IPS DF 19.7 (cell line): ENCODE measurements at regions not wholly inside any gene's neighbourhood (a gene's known extent, or its start where the extent isn't known, plus 50 kb on each side); places are given as distances from the start of the nearest gene placed in this dataset.

Source experiments
- DNase-seq: peaks from one replicate; pipeline ENCODE4 v3.0.0-alpha.2; 2013; ENCODE audit warnings: low read depth, low spot score

DNA sequence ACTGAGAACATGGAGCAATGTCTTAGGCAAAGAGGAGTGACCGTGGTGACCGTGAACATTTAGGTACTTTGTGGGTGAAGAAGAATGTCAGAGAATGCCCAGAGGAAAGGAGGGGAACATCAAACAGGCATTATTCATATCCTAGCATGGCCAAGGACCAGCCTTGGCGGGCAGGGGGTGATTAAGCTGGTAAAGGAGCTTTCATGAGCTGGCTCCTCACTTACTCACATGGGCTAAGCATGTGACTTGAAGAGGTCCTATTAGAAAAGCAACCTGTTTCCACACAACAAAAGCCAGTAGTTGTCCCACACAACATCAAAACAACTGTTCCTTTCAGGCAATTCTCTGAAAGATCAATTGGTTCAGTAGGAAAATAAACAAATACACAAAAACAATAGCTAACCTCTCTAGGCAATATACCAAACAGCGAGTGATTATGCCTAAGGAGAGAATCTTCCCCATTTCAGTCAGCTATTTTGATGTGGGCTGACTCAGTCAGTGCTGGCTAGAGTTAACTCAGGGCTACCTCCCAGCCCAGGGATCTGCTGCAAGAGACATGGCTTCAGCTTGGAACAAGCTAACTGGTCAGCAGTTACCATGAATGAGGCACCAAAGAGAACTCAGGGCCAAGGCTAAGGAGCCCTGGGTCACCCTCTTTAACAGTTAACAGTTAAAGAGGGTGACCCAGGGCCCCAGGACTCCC lies 283.5 kb downstream of the ARHGAP12 start:
- DNase-seq: no peak

DNA sequence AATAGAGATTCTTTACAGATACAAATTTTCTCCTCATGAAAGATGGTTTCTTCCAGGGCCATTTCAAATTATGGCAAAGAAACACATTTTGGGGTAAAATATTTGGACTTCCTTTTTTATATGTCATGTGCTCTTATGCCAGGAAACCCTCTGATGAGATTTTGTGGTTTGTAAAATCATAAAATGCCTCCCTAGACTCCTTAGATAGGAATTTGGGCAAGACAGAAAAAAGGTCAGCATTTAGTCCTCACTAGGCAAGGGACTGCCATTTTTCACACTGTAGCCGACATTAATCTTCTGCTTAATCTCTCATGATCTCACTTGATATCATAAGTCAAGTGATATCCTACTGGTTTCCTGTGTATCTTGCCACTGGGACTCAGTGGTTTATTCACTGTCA lies 286.4 kb downstream of the ARHGAP12 start:
- DNase-seq: no peak

GRCh38 chr10:31635415-31636065 lies 293.1 kb downstream of the ARHGAP12 start:
- DNase-seq: no peak

DNA sequence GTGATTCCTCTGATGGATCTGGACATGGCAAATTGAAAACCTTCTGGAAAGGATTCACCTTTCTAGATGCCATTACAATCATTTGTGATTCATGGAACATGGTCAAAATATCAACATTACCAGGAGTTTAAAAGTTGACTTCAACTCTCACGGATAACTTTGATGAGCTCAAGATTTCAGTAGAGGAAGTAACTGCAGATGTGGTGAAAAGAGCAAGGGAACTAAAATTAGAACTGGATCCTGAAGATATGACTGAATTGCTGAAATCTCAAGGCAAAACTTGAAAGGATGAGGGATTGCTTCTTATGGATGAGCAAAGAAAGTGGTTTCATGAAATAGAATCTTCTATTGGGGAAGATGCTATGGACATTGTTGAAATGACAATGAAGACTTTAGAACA lies 293.6 kb downstream of the ARHGAP12 start:
- no peak for DNase-seq

DNA sequence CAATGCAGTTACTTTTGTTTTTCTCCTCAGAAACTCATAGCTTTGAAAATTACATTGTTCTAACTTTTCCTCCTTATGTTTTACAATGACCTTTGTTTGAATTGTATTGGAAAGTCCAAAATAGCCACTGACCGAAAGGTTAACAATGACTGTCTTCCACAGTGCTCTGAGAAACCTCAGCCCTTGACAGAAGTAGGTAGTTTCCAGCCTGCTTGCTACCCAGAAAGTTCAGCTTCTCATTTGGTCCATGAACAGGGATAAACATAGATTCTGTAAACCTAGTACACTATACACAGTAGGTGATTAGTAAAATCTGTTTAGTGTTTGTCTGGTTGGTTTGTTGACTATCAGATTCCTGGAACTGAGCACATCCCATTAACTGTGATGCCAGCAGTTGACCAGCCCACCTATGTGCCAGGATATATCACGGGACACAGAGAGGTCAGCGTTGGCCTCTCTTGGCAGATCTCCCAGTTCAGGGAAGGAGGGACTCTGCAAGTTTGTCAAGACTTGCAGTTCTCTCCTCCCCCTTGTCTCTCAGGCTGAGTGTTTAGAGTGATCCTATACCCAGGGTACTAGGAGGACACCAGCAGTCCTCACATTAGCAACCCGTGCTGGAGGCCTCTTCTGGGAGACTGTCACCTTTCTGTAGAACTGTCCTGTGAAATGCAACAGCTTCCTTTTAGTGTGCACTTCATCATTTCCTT lies 297.6 kb downstream of the ARHGAP12 start:
- DNase-seq: no peak

DNA sequence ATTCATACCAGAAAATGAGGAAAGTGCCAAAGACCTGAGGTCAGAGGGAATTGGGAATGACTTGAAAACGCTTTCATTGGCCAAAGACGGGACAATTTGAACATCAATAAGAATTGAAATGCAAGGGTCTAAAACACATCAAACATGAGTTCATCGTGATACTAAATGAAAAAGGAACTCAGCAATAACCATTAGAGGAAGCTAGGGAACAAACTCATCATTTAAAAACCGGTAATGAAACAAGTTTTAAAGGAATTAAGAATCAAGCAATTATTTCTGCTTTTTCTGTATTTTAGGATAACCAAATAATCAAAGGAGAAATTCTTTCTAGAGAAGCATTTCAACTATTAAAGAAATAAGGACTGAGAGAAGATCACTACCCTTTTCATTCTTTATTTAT lies 303.1 kb downstream of the ARHGAP12 start:
- no peak for DNase-seq

- DNase-seq: no peak
These were observed 304.0 kb downstream of the ARHGAP12 start for GRCh38 chr10:31624611-31625010.

DNA sequence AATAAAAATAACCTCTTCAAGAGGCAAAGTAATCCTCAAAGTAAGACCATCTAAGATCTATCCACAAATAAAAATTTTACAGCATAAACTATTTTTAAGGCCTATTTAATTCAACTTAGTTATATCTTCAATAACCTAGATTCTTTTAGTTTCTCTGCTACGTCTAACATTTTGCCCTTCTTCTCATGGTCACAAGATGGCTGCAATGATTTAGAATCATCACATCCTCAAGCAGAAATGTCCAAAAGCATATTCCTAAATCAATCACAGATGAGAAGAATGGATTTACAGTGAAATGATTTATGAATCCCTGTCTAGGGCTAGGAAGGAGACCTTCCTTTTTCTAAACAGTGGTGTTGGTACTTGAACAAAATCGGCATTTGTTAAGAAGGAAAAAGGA lies 304.7 kb downstream of the ARHGAP12 start:
- DNase-seq: no peak

DNA sequence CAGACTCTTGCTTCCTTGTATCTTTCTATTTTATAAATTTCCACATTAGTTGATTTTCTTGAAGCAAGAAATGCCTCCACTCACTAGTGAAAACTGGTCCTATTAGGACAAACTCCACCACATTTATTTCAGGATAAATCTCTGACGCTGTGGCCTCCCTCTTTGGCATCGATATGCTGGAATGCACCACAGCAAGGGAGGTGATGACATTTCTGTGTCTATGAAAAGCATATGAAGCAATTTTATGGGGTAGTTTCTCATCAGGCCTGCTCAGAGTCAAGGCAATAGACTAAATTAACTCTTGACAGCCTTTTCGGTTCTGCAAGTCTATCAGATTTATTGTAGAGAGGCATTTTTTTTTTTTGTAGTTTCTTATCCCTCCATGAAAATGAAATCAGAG lies 304.4 kb downstream of the ZEB1 start:
- DNase-seq: no peak

DNA sequence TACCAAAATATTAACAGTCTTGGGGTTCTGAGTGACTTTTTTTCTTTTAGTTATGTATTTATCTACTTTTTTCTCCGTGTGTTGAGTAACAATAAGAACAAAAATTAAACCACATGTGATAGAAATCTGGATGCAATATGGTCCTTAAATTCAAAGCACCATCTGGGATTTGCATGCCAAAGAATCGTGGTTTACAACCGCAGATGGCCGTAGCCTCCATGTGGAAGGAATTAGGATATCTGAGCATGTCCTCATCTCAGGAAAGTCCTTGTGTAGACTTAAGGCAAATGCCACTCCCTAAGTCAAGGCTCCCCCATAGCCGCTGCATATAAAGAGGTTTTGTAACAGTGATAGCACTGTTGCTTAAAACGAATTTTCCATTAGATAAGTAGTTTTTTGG lies 304.0 kb downstream of the ZEB1 start:
- no peak for DNase-seq

DNA sequence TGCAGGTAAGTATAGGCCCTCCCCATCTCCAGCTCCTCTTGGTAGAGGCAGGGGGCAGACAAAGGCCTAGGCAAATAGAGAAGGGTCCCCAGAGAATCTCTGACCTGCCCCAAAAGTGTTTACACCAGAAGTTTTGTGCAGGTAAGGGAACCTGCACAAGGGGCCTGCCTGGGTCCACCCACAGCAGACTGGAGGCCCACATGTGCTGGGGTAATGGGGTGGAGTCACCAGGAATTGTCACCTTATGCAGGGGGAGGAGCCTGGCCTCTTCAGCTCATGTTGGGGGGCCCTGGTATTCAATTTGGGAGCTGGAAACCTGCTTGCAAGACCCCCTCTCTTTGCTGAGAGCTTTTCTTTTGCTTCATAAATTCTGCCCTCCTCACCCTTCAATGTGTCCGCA lies 302.7 kb downstream of the ZEB1 start:
- DNase-seq: no peak

DNA sequence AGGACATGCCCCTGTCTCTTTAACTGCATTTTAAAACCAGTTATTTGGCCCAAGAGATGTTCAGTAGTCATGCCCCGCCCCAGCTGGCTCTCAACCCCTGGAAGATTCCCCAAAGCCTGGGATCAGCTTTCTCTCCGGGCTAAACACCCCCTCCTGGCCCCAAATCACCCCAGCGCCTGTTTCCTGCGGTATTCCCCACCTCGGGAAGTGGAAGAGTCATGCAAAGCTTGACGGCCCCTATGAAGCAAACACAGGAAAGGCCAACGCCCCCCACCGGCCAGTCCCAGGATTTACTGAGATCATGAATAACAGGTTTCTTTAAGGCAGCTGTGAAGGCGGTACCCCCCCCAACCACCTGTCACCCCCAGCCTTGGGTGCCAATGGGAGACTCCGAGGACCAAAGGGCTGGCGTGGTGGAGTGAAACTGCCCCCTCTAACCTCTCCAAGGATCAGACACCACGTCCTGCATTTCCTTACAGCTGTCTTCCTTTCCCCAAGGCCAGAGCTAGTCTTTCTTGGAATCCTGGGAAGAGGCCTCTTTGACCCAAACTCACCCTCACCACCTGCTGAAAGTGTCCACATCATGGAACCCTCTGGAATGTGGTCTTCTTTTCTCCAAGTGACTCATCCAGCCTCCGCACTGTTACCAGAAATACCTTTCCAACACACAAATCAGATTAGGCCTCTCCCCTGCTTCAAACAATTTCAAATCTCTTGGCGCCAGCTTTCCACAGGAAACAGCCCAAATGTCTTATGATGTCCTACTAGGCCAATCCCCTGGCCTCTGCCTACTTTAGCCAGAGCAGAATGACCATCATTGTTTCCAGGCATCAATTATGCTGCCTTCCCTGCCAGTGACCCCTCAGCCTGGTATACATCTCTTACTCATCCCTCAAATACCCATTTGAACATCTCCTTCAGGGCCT lies 301.5 kb downstream of the ZEB1 start:
- no peak for DNase-seq

- DNase-seq: no peak
These were observed 300.6 kb downstream of the ZEB1 start for GRCh38 chr10:31619531-31620061.

DNA sequence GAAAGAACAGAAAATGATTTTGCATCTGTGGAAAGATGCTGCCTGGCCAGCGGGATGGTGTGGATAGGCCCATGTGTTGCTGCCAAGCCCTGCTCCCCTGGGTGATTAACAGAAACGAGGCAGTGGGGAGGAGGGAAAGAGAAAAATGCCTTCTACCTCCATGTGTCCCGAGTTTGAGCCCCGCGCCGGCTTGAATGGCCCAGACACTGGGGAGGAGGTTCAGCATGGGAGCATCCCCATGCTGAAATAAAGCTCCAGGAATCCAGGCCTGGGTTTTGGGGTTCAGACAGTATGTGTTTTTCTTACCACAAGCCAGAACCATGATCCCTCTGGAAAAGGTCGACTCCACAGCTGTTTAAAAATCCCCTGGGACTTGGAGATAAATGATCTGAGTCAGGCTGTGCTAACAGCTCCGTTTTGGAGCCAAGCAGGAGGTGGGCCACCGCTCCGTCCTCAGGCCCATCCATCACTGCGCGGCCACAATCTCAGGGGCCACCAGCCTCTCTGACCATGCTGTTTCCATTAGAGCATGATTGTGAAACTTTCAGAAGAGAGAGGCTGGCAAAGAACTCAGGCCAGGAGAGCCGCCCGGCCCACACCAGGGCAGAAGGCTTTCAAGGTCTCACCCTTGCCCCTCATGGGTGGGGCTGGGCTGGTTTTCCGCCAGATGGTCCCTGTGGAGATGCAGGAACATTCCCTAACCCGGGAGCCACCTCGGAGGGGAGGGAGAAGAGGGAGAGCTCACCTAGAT lies 299.7 kb downstream of the ZEB1 start:
- no peak for DNase-seq

DNA sequence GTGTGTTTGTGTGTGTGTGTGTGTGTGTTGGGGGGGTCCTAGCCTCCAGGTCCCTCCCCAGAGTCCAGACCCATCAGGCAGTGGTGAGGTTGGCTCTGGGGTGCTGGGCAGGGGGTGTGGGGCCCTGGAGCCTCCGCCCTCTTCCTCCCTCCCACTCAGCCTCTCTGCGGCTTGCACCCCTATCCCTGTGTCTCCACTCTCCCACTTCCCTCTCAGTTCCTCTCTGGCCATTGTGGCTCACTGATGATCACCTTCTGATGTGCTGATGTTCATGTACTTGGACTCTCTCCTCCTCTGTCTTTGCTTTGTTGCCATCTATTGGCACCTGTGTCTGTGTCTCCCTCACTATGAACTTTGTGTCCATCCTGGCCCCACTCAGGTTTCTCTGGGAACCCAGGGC lies 298.7 kb downstream of the ZEB1 start:
- no peak for DNase-seq

GRCh38 chr10:31617133-31617532 lies 298.1 kb downstream of the ZEB1 start:
- no peak for DNase-seq

DNA sequence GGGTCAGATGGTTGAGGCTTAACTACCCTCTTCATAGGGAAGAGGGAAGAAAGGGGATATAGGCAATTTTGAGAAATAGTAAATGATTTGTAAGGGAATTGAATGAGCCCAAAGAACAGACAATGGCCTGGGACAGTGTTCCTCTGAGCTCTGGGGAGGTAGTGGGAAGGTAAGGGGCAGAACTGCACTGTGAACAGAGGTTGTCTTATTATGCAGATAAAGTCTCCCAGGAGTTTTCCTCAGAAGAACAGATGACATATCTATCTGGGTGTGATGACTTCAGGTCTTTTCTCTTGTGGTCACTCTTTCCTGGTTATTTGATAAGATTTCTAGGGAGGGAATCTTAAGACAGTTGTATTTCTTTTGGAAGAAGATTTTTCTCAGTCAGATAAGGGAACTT lies 296.1 kb downstream of the ZEB1 start:
- no peak for DNase-seq

DNA sequence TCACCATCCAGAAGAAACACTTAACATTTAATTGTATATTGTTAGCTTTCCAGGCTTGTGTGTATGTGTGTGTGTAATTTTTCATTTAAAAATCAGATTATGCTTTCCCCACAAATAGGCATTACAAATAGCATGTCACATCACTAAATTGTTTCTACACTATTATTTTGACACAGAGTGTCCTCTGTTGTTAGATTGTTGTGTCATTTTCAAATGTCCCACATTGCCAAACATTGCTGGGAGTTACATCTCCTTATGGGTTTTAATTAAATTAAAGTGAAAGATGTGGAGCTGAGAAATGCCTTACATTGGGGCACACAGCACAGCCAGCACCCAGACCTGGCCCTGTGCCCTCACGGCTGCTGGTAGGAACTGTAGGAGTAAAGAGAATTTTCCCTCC lies 295.6 kb downstream of the ZEB1 start:
- no peak for DNase-seq

GRCh38 chr10:31612082-31612481 lies 293.1 kb downstream of the ZEB1 start:
- no peak for DNase-seq

GRCh38 chr10:31611161-31611560 lies 292.1 kb downstream of the ZEB1 start:
- no peak for DNase-seq

DNA sequence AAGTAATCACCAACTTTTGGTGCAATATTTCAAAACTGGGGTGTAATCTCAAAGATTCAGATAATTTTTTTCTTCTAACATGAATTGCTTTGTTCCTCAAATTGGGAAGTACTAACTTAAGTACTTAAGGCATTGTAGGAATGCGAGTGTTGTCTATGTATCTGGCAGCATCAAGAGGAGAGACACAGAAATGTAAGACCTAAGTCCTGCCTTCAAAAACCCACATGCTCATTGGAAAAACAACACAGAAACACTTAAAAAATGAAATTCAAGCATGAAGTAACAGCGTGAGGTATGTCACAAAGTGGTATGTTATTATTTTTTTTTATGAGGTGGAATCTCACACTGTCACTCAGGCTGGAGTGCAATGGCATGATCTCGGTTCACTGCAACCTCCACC lies 288.5 kb downstream of the ZEB1 start:
- DNase-seq: no peak
